ENCODE measurements at regions not wholly inside any gene's neighbourhood (a gene's known extent, or its start where the extent isn't known, plus 50 kb on each side); places are given as distances from the start of the nearest gene placed in this dataset.

GRCh38 chr11:71383461-71383860 is 64.7 kb downstream of the DHCR7 start:
- TF ChIP-seq CTCF (IDR thresholded peaks at IDR 0.05), result no peak
- TF ChIP-seq POLR2AphosphoS5 (IDR thresholded peaks at IDR 0.05), result no peak
- TF ChIP-seq POLR2A (IDR thresholded peaks at IDR 0.05), result no peak
- TF ChIP-seq EP300 (IDR thresholded peaks at IDR 0.05), result no peak
- no peaks in the 10 kb centered on the region for H3K4me1 ChIP-seq
- no peaks in the 10 kb centered on the region for H3K9me3 ChIP-seq
- no peak overlapping the region for H3K27ac ChIP-seq
- H3K27me3 ChIP-seq, result peaks cover 34% of the 10 kb centered on the region
- no peaks in the 10 kb centered on the region for H3K36me3 ChIP-seq
- DNase-seq (ENCODE audit: low spot score in 2 of 2), result no peak
- WGBS, result 89% methylated on average over 1 of the region's 1 CpG
- no peak overlapping the region for H3K4me3 ChIP-seq

- Histone ChIP-seq H3K36me3 (no peaks in the 10 kb centered on the region), H3K4me1 (no peaks in the 10 kb centered on the region), H3K4me3 (no peak overlapping the region), H3K27ac (no peak overlapping the region), H3K27me3 (peaks cover 35% of the 10 kb centered on the region), H3K9me3 (no peaks in the 10 kb centered on the region)
- no peak for DNase-seq (ENCODE audit: low spot score in 2 of 2)
- 85% methylated on average over 5 of the region's 5 CpGs for WGBS
- TF ChIP-seq CTCF (IDR thresholded peaks at IDR 0.05) (no peak), POLR2AphosphoS5 (IDR thresholded peaks at IDR 0.05) (no peak)
Measured at GRCh38 chr11:71381781-71382505, 66.2 kb downstream of the DHCR7 start.

- Histone ChIP-seq H3K4me1 (no peaks in the 10 kb centered on the region), H3K27me3 (peaks cover 28% of the 10 kb centered on the region), H3K9me3 (no peaks in the 10 kb centered on the region), H3K4me3 (no peak overlapping the region), H3K36me3 (no peaks in the 10 kb centered on the region), H3K27ac (no peak overlapping the region)
- TF ChIP-seq CTCF (IDR thresholded peaks at IDR 0.05) (no peak), POLR2A (IDR thresholded peaks at IDR 0.05) (no peak)
- no peak for DNase-seq (ENCODE audit: low spot score in 2 of 2)
- 49% methylated on average over 2 of the region's 2 CpGs for WGBS
Measured at GRCh38 chr11:71379701-71380100, 68.5 kb downstream of the DHCR7 start.

GRCh38 chr11:71373791-71374454 is 74.3 kb downstream of the DHCR7 start:
- Histone ChIP-seq H3K27ac (no peak overlapping the region), H3K27me3 (peaks cover 29% of the 10 kb centered on the region), H3K36me3 (no peaks in the 10 kb centered on the region), H3K9me3 (no peaks in the 10 kb centered on the region), H3K4me3 (no peak overlapping the region), H3K4me1 (no peaks in the 10 kb centered on the region)
- DNase-seq (ENCODE audit: low spot score in 2 of 2), result no peak
- WGBS, result 69% methylated on average over 7 of the region's 7 CpGs
- TF ChIP-seq EP300 (IDR thresholded peaks at IDR 0.05) (no peak), POLR2AphosphoS5 (IDR thresholded peaks at IDR 0.05) (no peak), CTCF (IDR thresholded peaks at IDR 0.05) (no peak), POLR2A (IDR thresholded peaks at IDR 0.05) (no peak)

- Histone ChIP-seq H3K36me3 (no peaks in the 10 kb centered on the region), H3K27ac (no peak overlapping the region), H3K9me3 (no peaks in the 10 kb centered on the region), H3K4me3 (no peak overlapping the region), H3K4me1 (no peaks in the 10 kb centered on the region), H3K27me3 (peaks cover 37% of the 10 kb centered on the region)
- peak in 1 of 2 donors; percentile 5 for TF ChIP-seq CTCF (IDR thresholded peaks at IDR 0.05)
- no peak for TF ChIP-seq POLR2AphosphoS5 (IDR thresholded peaks at IDR 0.05)
- TF ChIP-seq POLR2A (IDR thresholded peaks at IDR 0.05), result no peak
- TF ChIP-seq EP300 (IDR thresholded peaks at IDR 0.05), result no peak
- 78% methylated on average over 9 of the region's 9 CpGs for WGBS
- DNase-seq (ENCODE audit: low spot score in 2 of 2), result no peak
Measured at GRCh38 chr11:71372693-71373657, 75.2 kb downstream of the DHCR7 start.

Data from suprapubic skin (tissue), 4 donors.